GM19452 (cell line): ENCODE measurements at regions not wholly inside any gene's neighbourhood (a gene's known extent, or its start where the extent isn't known, plus 50 kb on each side); places are given as distances from the start of the nearest gene placed in this dataset.

Experiments
- ATAC-seq: cut with Tn5 transposase; IDR thresholded peaks from one replicate; pipeline ENCODE4 v1.9.1; 2021; ENCODE audit not compliant: unreplicated experiment

DNA sequence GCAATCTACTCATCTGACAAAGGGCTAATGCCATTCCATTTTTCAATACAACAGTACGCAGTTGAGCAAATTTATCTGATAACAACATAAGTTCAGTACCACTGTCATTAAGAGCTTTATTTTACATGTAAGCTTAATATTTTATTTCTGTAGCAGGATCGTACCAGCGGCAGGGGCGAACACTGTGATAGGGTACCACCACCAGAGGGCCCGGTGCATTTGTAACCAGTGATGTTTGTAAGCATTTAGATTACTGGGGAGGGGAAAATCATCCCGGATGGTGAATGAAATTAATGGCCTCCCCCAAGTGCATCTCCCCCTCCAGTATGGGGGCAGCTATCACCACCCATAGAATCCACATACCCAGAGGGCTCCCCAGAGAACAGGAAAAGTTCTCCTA, 179.0 kb downstream of the ADGRA3 start:
- no peak for ATAC-seq

DNA sequence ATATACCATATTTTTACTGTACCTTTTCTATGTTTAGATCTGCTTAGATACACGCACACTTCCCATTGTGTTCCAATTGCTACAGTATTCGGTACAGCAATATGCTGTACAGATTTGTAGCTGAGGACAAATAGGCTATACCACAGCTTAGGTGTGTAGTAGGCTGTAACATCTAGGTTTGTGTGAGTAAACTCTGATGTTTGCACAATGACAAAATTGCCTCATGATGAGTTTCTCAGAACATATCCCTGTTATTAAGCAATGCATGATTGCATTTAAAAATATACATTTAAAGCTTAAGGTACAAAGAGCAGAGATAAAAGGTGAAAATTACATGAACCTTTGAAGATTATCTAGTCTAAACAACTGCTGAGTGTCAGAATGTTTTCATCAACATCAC, 181.7 kb downstream of the ADGRA3 start:
- ATAC-seq, result no peak

DNA sequence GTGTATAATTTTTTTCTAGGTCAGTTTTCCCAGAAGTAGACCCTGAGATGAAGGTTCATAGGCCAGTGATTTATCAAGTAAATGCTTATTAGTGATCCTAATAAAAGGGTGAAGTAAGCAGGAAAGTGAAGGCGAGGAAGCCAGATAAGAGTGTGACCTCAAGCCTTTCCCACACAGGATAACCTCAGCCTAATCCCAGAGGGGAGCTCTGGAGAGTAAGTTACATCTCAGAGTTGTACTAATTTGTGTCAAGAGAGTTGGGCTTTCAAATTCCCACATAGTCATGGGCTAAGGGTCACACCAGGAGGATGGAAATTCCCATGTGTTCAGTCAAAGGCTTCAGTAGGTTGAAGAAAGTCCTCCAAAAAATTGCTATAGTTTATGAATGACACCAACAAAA, 191.4 kb downstream of the ADGRA3 start:
- ATAC-seq, result no peak

DNA sequence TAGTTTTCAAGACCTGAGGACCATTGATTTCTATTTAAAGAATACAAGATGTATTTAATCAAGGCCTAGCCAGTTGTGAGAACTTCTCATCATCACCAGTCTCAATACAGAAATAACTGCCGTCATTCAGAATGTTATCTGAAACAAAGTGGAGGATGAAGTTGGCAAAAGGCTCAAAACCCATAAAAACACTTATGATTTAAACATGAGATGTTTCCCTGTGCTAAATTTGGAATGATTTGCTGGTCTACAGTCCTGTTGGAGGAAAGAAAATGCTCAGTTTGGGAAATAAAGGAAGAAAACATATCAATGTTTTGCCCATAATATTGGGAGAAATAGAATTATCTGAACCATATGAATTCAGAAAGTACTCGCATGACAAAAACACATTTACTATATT, 192.2 kb downstream of the ADGRA3 start:
- no peak for ATAC-seq

DNA sequence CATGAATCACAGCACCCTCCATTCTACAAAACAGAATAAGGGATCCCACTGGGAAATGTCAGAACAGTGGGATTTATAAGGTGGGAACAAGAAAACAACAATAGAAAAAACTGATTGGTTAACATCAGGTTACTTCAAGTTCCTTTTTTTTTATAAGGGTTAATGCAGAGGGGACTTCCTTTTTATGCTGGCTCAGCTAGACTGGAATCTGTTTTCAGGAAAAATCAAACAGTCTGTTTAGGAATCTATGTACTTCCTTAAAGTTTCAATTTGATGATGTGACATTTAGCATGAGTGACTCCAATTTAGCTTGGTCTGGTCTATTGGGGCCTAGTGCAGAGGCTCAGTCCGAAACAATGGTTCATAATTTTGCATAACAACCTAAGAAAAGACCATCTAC, 192.9 kb downstream of the ADGRA3 start:
- ATAC-seq, result no peak

DNA sequence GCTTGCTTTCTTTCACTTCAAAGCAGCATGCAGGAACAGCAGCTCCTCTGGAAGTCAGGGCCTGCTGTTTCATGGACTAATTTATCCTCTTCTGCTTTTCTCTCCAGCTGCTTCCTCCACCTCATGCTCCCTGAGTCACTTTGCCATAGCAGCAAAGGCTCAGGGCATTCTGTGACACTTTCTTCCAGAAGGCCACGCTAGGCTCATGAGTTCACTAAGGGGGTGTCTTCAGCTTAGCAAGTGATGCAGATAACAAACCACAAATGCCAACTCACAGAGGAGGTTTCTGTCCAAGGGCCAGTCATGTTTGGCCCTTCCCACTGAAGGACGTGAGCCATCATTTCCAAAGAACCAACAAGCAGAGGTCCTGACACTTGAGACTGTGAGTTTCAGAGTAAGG, 200.2 kb downstream of the ADGRA3 start:
- ATAC-seq, result no peak

DNA sequence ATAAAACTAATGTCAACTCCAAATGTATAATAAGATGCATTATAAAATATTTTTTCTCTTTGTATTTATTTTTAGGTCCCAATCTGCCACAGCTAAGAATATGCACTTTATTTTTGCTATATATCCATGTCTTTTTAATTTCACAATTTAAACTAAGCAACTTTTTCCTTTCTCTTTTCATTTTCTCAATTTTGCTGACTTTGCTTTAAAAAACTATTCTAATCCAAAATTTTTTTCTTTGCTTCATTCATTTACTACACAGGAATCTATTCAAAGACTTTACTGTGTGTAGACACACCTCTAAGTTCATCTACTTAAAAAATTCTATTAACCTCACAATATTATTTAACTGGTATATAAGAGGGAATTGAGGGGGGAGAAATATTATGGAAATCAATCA, 201.9 kb downstream of the ADGRA3 start:
- no peak for ATAC-seq

DNA sequence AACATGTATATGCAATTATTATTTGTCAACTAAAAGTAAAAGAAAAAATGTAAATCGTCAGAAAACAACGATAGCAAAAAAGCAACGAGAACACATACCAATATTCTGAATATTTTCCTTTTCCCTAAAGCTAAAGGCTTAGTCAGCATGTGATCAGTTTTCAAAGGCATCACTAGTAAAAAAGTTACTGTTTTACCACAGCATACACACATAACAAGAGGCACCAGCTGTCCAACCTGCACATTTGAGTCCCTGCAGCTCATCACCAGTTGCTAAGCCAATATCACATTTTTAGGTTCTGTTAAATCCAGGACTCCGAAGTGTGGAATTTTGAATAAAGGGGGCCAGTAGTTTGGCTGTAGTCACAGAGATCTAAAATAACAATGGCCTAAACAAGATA, 203.8 kb downstream of the ADGRA3 start:
- no peak for ATAC-seq

DNA sequence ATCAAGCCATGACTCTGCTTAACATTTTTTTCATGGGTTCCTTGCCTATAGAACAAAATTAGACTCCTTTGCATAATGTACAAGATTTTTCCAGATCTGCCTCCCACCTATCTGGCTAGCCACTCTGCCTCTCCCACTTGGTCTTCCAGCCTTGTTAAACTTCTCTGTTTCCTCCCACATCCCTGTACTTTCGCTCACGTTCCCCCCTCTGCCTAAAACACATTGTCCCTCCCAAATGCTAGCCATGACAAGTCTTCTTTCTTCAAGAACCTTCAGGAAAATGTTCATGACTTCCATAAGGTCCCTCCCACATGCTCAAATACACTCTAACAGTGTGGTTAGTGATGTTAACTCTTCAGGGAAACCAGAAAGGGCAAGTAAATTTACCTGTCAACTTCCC, 214.6 kb downstream of the ADGRA3 start:
- ATAC-seq, result no peak

DNA sequence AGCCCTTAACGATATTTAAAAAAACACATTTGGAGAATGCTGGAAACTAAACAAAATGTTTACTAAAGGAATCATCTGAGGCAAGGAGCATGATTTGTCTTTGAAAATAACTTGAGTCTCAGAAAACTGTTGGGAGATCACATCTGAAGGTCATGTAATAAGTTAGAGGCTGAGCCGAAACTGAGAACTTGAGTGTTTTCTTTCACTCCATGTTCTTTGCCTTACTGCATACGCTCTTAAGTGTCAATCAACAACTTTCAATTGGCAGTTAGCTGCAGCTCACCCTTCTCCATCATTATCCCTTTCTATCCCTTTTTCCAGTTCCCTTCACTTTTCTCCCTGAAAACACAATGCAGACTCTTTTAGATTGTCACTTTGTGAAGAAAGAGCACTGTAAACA, 216.2 kb downstream of the ADGRA3 start:
- no peak for ATAC-seq

DNA sequence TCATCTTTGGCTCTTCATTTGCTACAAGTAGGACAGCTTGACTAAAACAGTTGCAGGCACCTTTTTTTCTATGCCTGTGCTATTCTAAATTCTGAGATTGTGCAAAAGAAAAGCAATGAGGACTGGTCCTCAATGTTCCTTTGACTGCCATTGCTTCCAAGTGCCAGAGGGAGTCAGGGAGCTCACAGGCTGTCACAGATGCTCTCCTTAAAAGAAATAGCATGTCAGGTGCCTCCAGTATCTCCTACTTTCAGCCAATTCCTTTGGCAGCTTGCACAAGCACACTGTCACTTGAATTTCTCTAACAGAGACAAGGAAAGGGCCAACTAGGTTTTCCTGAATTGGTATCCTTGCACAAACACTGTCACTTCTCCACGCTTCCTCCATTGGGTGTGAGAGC, 228.2 kb downstream of the ADGRA3 start:
- ATAC-seq, result no peak

DNA sequence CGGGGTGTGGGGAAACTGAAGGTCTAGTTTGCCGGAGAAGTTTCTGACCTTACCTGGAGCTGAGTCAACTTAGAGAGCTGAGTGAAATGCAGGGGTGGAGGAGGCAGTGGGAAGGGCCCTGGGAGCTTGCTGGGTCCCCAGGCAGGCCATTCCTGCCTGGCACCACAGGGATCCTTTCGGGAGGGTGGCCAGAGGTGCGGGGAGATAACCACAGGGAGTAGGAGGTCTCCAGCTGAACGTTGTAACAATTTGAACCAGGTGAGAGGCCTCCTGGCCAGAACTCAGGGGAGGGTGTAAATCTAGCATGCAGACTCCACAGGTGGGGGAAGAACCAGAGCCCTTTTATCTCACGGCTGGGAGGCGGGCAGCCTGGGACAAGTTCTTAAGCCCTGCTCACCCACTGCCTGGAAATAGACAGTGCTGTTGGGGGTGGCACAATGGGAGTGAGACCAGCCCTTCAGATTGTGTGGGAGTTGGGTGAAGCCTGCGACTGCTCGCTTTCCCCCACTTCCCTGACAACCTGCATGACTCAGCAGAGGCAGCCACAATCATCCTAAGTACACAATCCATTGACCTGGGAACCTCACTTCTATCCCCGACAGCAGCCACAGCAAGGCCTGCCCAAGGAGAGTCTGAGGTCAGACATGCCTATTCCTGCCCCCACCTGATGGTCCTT, 247.4 kb downstream of the ADGRA3 start:
- ATAC-seq, result no peak

DNA sequence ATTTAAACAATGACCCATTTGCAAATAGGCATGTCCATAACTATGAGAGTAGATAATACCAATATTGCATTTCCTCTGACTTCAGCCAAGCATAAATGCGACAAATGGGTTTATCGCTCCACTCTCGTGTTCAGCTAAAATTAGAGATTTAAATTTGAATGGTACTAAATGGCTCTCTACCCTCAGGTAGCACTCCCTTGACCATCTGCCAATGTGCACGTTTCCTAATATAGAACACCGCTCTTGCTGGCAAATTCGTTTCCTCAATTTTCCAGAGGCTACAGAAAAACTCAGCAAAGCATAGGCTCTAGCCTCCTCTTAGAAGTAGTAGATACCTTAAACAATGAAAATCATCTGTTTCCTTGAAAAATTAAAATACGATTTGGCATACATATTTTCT, 251.6 kb downstream of the ADGRA3 start:
- ATAC-seq, result no peak

DNA sequence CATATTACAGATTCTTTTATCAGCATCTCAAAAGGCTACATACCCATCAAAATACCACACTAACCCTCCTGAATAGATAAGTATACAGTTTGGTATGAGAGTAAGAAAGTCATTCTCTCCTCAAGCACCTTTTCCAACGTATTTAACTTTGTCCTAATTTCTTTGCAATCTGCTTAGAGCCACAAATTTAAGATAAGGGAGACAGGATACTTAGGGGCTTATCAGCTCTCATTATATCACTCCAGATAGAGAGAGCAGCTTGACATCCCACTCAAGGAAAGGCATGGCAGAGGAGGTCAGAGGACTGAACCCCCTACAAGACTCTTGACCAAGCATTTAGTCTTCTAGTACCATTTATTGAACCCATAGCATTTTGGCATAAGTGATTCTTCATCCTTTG, 262.4 kb downstream of the ADGRA3 start:
- no peak for ATAC-seq

DNA sequence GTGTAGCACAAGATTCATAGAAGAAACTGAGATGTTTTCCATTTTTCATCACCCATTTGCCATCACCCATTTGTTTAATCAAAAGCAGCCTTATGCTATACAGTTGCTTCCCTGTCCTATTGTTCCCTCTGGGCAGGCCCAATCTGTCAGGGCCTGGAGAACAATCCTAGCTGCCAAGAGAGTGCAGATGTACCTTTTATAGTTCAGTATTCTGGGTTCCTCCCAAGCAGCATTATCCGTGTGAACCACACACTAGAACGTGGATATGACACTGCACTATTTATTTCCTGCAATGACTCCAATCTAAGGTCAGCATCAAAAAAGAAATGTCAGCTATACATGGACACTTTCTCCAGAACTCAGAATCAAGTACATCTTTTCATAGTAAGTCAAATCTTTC, 269.0 kb downstream of the ADGRA3 start:
- ATAC-seq, result no peak

DNA sequence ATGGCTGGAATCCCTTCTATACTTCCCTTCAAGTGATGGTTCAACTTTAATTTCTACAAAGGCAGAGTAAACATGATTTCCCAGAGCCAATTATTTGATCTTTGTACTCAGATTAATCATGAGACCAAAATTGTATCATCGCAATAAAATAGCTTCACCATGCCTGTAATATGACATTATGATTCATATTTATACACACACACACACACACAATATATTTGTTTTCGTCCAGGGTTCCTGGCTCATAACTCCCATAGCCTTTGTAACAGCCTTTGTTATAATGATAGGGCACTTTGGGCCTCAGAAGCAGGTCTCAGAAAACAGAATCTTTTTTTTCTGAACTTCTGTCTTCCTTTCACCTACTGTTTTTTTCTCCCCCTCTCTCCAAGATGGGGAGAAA, 270.6 kb downstream of the ADGRA3 start:
- ATAC-seq, result no peak

DNA sequence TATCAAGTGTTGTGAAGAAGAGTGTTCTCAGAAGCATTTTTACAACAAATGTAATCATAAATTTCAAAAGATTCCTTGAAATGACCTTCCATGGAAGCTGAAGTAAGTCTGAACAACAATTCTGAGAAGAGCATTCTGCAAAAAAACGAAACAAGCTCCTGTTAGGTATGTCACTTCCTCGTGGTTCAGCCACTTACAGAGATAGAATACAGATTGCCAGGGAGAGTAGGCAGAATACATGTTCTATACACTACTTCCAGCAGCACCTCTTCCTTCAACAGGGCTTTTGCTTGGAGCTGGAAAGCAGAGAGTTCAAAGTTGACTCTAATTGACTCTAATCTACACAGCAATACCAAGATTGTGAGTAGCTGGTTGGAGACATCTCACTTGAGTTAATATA, 274.5 kb downstream of the ADGRA3 start:
- no peak for ATAC-seq

DNA sequence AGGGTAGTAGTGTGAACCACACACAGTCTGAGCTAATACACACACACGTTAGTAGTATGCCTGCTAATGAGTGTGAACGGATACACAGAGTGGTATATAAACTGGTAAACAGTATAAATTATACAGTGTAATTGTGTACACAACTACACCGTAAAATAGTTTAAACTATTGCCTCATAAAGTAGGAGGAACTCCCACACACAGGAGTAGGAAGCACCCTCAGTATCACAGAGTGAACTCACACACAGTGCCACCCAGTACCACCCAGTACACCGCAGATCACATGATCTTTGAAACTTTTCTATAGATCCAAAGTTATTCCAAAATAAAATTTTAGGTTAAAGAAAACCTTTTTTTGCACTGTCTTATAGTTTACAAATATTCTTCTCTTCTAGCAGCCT, 275.1 kb downstream of the ADGRA3 start:
- ATAC-seq, result no peak

DNA sequence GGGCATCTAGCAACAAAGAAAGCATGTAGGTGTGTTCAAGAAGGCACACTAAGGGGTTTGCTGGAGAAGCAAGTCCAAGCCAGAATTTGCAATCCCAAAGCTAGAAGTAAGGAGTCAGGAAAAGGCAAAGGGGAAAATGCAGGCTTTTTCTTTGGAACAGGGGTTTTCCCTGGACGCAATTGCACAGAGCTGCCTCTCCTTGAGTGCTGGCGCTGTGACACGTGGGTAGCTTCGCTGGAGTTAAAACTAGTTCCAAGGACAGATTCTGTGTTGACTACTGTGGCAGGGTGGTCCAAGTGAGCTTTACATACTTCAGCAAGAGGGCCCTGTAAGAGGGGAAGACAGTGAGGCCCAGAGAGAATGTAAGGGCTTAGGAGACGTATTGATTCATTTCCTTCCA, 277.1 kb downstream of the ADGRA3 start:
- ATAC-seq, result no peak

DNA sequence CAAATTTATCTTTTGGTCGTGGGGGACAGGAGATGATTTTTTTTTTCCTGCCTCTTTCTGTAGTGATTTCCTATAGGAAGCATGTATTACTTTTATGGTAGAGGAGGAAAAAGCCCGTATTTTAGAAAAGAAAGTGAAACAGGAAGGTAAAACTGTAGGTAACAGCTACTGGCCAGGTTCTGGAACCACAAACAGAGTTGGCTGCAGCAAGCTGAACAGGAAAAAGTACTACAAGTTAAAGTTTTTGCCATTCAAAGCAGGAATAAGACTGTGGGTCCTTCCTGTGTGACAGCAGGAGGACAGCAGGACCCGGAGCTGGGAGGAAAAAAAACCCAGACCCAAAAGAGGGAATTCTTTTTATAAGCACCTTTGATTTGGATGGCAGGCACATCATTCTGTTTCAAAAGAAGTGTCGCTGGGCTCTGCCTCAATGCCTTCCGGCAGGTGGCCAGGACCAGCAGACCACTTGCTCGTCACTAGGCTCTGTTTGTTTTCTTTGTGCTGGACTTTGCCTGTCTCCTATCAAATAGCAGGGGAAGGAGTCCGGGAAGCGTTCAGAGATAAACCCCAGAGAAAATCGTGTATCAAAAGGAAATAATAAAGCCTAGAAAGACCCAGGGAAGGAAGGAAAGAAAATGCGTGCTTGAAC, 277.9 kb downstream of the ADGRA3 start:
- no peak for ATAC-seq

DNA sequence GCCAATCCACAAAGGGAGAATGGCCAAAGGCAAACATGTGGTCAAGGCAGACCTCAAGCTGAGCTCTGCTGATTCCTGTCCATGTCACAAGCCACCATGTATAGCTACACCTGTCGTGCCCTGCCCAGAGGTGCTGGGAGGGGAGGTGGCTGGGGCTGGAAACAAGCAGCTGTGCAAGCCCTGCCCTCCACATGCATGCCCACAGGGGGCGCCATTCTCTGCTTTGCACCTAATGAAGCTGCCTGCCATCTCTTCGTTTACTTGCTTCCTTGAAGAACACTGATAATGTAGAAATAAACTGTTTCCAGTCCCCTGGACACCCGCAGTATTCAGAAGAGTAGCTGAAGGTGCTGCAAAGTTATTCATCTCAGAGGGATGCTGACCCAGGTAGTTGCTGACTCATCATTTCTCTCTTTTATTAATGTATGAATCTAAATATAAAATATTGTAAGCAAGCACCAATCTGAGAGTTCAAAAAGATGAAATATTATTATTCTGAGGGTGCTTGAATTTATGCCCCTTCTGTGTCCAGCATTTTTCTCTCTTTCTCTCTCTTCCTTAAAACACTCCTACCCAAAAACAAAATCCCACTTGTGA, 278.6 kb downstream of the ADGRA3 start:
- ATAC-seq, result no peak

DNA sequence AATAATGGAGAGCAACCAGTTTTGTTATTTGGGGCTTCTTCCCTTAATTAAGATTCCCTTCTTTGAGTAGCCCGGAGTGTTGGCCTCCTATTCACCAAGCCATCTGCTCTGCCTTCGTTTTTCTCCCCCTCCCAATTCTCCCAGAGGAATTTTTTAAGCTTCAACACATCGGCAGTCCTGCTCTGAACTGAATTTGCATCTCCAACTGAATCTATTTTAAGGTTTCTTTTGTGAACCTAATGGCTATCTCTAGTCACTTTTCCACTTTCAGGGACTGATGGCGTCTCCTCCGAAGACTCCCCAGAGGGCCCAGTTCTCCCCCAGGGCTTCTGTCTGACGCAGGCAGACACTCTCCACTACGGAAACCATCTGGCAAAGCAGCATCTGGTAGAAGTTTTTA, 280.2 kb downstream of the ADGRA3 start:
- ATAC-seq, result no peak

DNA sequence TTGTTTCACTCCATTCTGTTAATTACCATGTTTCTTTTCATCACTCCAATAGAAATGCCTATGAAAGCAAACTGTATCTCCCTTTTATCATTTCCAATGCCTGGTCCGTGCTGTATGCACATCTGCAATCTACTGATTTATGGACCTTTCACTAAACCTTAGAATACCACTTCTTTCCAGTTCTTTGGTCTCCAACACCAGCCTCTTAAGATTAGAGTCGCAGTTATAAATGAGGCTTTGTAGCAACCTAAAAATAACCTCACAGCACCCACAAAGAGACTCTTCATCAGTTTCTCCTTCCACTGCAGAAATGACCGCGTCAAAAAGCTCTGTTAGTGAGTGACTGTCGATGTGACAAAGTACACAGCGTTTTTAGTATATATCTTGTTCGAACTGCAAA, 282.6 kb downstream of the ADGRA3 start:
- no peak for ATAC-seq
